WTC11 (cell line): ENCODE measurements at regions not wholly inside any gene's neighbourhood (a gene's known extent, or its start where the extent isn't known, plus 50 kb on each side); places are given as distances from the start of the nearest gene placed in this dataset.

ENCODE experiments used
- ATF6 ChIP-seq: sonication (generic); formaldehyde crosslinking; IDR thresholded peaks from 2 replicates; pipeline ENCODE4 v1.8.1; 2023; ENCODE audit warnings: mild to moderate bottlenecking, missing genetic modification reagents
- CTCF ChIP-seq: fragments of 200-600 bp; IDR thresholded peaks from 2 replicates; pipeline ENCODE4 v1.8.0; 2022; ENCODE audit warnings: antibody characterized with exemption
- GABPB1 ChIP-seq: sonication (generic); formaldehyde crosslinking; IDR thresholded peaks from 2 replicates; pipeline ENCODE4 v1.8.1; 2023; ENCODE audit warnings: mild to moderate bottlenecking, missing genetic modification reagents
- IRF2 ChIP-seq: sonication (generic); formaldehyde crosslinking; IDR thresholded peaks from 2 replicates; pipeline ENCODE4 v1.8.0; 2022; ENCODE audit warnings: low read depth, missing genetic modification reagents, borderline replicate concordance
- JUN ChIP-seq: sonication (generic); formaldehyde crosslinking; IDR thresholded peaks from 2 replicates; pipeline ENCODE4 v1.8.0; 2023; ENCODE audit warnings: mild to moderate bottlenecking, missing genetic modification reagents
- MAX ChIP-seq: sonication (generic); formaldehyde crosslinking; IDR thresholded peaks from 2 replicates; pipeline ENCODE4 v1.8.0; 2022; ENCODE audit warnings: mild to moderate bottlenecking, missing genetic modification reagents
- NR1H2 ChIP-seq: sonication (generic); formaldehyde crosslinking; IDR thresholded peaks from 2 replicates; pipeline ENCODE4 v1.9.0; 2021; ENCODE audit warnings: mild to moderate bottlenecking, moderate library complexity, missing genetic modification reagents
- SP1 ChIP-seq: sonication (generic); formaldehyde crosslinking; conservative IDR thresholded peaks from 2 replicates; pipeline ENCODE4 v1.8.1; 2022; ENCODE audit warnings: missing genetic modification reagents
- TEAD1 ChIP-seq: sonication (generic); formaldehyde crosslinking; IDR thresholded peaks from 2 replicates; pipeline ENCODE4 v1.8.0; 2022; ENCODE audit warnings: mild to moderate bottlenecking, missing genetic modification reagents

- TF ChIP-seq GABPB1 (no peak), CTCF (no peak), JUN (CRISPR knock-in tag) (no peak), TEAD1 (CRISPR knock-in tag) (no peak), IRF2 (CRISPR knock-in tag) (no peak), MAX (no peak), ATF6 (CRISPR knock-in tag) (no peak), SP1 (CRISPR knock-in tag) (no peak), NR1H2 (CRISPR knock-in tag) (no peak)
Measured at GRCh38 chr3:80010021-80010571, 242.3 kb upstream of the ROBO1 start.
